Smooth muscle cell (in vitro differentiated cells): ENCODE measurements at regions not wholly inside any gene's neighbourhood (a gene's known extent, or its start where the extent isn't known, plus 50 kb on each side); places are given as distances from the start of the nearest gene placed in this dataset.

Experiments used
- DNase-seq: peaks from one replicate; lab custom pipeline; 2025; ENCODE audit not compliant: unreplicated experiment; lab: John Stamatoyannopoulos, UW
- H2AFZ ChIP-seq: fragments of 200-600 bp; sonication (generic); 2 replicates; pipeline ENCODE4 v1.6.0; 2016; ENCODE audit warnings: antibody characterized with exemption, low read depth, mild to moderate bottlenecking
- H3F3A ChIP-seq: fragments of 200-600 bp; sonication (generic); 2 replicates; pipeline ENCODE4 v1.6.0; 2017; ENCODE audit warnings: antibody characterized with exemption, low read depth
- H3K27ac ChIP-seq: fragments of 200-600 bp; sonication (generic); 2 replicates; pipeline ENCODE4 v1.5.1; 2016; ENCODE audit warnings: low read depth, mild to moderate bottlenecking
- H3K27me3 ChIP-seq: fragments of 200-600 bp; sonication (generic); 2 replicates; pipeline ENCODE4 v1.6.1; 2016; ENCODE audit warnings: low read depth, mild to moderate bottlenecking
- H3K36me3 ChIP-seq: fragments of 200-600 bp; sonication (generic); 2 replicates; pipeline ENCODE4 v1.5.1; 2016; ENCODE audit warnings: low read depth
- H3K4me1 ChIP-seq: fragments of 200-600 bp; sonication (generic); 2 replicates; pipeline ENCODE4 v1.5.1; 2016; ENCODE audit warnings: low read depth
- H3K4me2 ChIP-seq: fragments of 200-600 bp; sonication (generic); 2 replicates; pipeline ENCODE4 v1.6.0; 2016; ENCODE audit warnings: mild to moderate bottlenecking
- H3K4me3 ChIP-seq: fragments of 200-600 bp; sonication (generic); 2 replicates; pipeline ENCODE4 v1.5.1; 2016; ENCODE audit warnings: mild to moderate bottlenecking
- H3K79me2 ChIP-seq: fragments of 200-600 bp; sonication (generic); 2 replicates; pipeline ENCODE4 v1.6.0; 2016; ENCODE audit warnings: low read depth, mild to moderate bottlenecking
- H3K9ac ChIP-seq: fragments of 200-600 bp; sonication (generic); 2 replicates; pipeline ENCODE4 v1.6.0; 2016; ENCODE audit warnings: low read depth
- H3K9me3 ChIP-seq: fragments of 200-600 bp; sonication (generic); replicated peaks from 2 replicates; pipeline ENCODE4 v1.5.1; 2016; ENCODE audit warnings: low read depth
- H4K20me1 ChIP-seq: fragments of 200-600 bp; sonication (generic); 2 replicates; pipeline ENCODE4 v1.6.0; 2016; ENCODE audit warnings: low read depth
- WGBS: methylation state at CpG from one replicate; pipeline ENCODE4 v1.1.7; 2016; ENCODE audit warnings: low lambda C conversion rate; 5-methylcytosine and 5-hydroxymethylcytosine counted together
- TF ChIP-seq, protein P1 (sequence below): fragments of 200-600 bp; sonication (generic); IDR thresholded peaks from 2 replicates; pipeline ENCODE4 v1.5.1; 2017; ENCODE audit warnings: borderline replicate concordance, mild to moderate bottlenecking, antibody characterized with exemption; ENCODE audit not compliant: insufficient read depth, poor library complexity, severe bottlenecking

GRCh38 chr15:97346221-97346620 lies 614.3 kb upstream of the ARRDC4 start:
- Histone ChIP-seq H4K20me1 (no peaks in the 10 kb centered on the region), H3K4me2 (no peak overlapping the region), H3K4me1 (no peaks in the 10 kb centered on the region), H3K27ac (no peak overlapping the region), H3F3A (no peaks in the 10 kb centered on the region), H3K79me2 (no peaks in the 10 kb centered on the region), H3K4me3 (no peak overlapping the region), H3K27me3 (no peaks in the 10 kb centered on the region), H3K9me3 (no peaks in the 10 kb centered on the region), H3K9ac (no peak overlapping the region), H3K36me3 (no peaks in the 10 kb centered on the region), H2AFZ (no peak overlapping the region)
- DNase-seq: no peak
- 95% methylated on average over 2 of the region's 2 CpGs for WGBS
- TF ChIP-seq, protein P1, sequence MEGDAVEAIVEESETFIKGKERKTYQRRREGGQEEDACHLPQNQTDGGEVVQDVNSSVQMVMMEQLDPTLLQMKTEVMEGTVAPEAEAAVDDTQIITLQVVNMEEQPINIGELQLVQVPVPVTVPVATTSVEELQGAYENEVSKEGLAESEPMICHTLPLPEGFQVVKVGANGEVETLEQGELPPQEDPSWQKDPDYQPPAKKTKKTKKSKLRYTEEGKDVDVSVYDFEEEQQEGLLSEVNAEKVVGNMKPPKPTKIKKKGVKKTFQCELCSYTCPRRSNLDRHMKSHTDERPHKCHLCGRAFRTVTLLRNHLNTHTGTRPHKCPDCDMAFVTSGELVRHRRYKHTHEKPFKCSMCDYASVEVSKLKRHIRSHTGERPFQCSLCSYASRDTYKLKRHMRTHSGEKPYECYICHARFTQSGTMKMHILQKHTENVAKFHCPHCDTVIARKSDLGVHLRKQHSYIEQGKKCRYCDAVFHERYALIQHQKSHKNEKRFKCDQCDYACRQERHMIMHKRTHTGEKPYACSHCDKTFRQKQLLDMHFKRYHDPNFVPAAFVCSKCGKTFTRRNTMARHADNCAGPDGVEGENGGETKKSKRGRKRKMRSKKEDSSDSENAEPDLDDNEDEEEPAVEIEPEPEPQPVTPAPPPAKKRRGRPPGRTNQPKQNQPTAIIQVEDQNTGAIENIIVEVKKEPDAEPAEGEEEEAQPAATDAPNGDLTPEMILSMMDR: no peak

GRCh38 chr15:97350813-97351212 lies 609.7 kb upstream of the ARRDC4 start:
- no peaks in the 10 kb centered on the region for H3K4me1 ChIP-seq
- H3K9ac ChIP-seq: no peak overlapping the region
- no peak for DNase-seq
- TF ChIP-seq, protein P1: no peak
- H3K9me3 ChIP-seq: no peaks in the 10 kb centered on the region
- H3K4me2 ChIP-seq: no peak overlapping the region
- H3K4me3 ChIP-seq: no peak overlapping the region
- no peaks in the 10 kb centered on the region for H3F3A ChIP-seq
- H3K27me3 ChIP-seq: no peaks in the 10 kb centered on the region
- H3K27ac ChIP-seq: no peak overlapping the region
- WGBS: 74% methylated on average over 4 of the region's 4 CpGs
- H3K79me2 ChIP-seq: no peaks in the 10 kb centered on the region
- no peak overlapping the region for H2AFZ ChIP-seq
- no peaks in the 10 kb centered on the region for H4K20me1 ChIP-seq
- no peaks in the 10 kb centered on the region for H3K36me3 ChIP-seq

GRCh38 chr15:97383516-97383915 lies 577.0 kb upstream of the ARRDC4 start:
- no peak for DNase-seq
- H3K79me2 ChIP-seq: no peaks in the 10 kb centered on the region
- no peak overlapping the region for H3K4me3 ChIP-seq
- H3F3A ChIP-seq: no peaks in the 10 kb centered on the region
- H3K4me1 ChIP-seq: no peaks in the 10 kb centered on the region
- H3K9me3 ChIP-seq: no peaks in the 10 kb centered on the region
- H3K9ac ChIP-seq: no peak overlapping the region
- no peak overlapping the region for H3K4me2 ChIP-seq
- H4K20me1 ChIP-seq: no peaks in the 10 kb centered on the region
- no peaks in the 10 kb centered on the region for H3K27me3 ChIP-seq
- H3K36me3 ChIP-seq: no peaks in the 10 kb centered on the region
- TF ChIP-seq, protein P1: no peak
- H3K27ac ChIP-seq: no peak overlapping the region
- 88% methylated on average over 3 of the region's 3 CpGs for WGBS
- H2AFZ ChIP-seq: no peak overlapping the region

DNA sequence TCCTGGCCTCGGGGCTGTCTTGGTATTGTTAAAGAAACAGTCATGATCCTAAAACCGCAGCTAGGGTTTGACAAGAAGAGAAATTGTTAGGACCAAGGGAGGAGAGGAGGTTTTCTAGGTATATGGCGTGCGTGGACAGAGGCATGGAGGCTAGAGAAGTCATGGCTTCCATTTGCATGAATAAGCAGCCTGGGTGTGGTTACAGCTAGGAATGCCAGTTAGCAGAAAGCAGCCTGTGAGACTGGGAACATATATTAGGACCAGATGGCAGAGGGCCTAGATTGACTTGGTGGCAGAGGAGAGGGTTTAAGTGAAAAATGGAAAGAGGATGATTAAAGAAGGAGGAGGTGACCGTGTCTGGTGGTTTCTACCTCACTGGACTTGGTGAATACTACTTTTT lies 573.6 kb upstream of the ARRDC4 start:
- Histone ChIP-seq H3K4me2 (no peak overlapping the region), H3K27me3 (no peaks in the 10 kb centered on the region), H3K79me2 (no peaks in the 10 kb centered on the region), H3K4me1 (no peaks in the 10 kb centered on the region), H3K4me3 (no peak overlapping the region), H3K9me3 (no peaks in the 10 kb centered on the region), H2AFZ (no peak overlapping the region), H3K36me3 (no peaks in the 10 kb centered on the region), H4K20me1 (no peaks in the 10 kb centered on the region), H3K9ac (no peak overlapping the region), H3F3A (no peaks in the 10 kb centered on the region), H3K27ac (no peak overlapping the region)
- TF ChIP-seq, protein P1: no peak
- WGBS: 90% methylated on average over 5 of the region's 5 CpGs
- no peak for DNase-seq
